HFFc6 (cell line): ENCODE measurements at regions not wholly inside any gene's neighbourhood (a gene's known extent, or its start where the extent isn't known, plus 50 kb on each side); places are given as distances from the start of the nearest gene placed in this dataset.
"Not testable (repeated sequence)": the region's sequence is repeated elsewhere in the genome, so short reads cannot be mapped to it uniquely, and the experiment has no call there.

Experiments
- DNase-seq: peaks from one replicate; pipeline ENCODE4 v3.0.0-alpha.2; 2018
- H3K27ac Mint-ChIP-seq: 2 replicates; pipeline ENCODE4 v1.8.0; 2020; ENCODE audit warnings: mild to moderate bottlenecking, mixed read lengths
- H3K27me3 Mint-ChIP-seq: 2 replicates; pipeline ENCODE4 v1.8.0; 2021; ENCODE audit warnings: mild to moderate bottlenecking, moderate library complexity, mixed read lengths; ENCODE audit not compliant: insufficient read depth
- H3K36me3 Mint-ChIP-seq: 2 replicates; pipeline ENCODE4 v1.8.0; 2021; ENCODE audit warnings: low read depth, mixed read lengths
- H3K4me1 Mint-ChIP-seq: 2 replicates; pipeline ENCODE4 v1.8.0; 2020; ENCODE audit warnings: low read depth, mixed read lengths
- H3K4me3 Mint-ChIP-seq: 2 replicates; pipeline ENCODE4 v1.8.0; 2020; ENCODE audit warnings: mild to moderate bottlenecking, moderate library complexity, mixed read lengths
- H3K9me3 Mint-ChIP-seq: 2 replicates; pipeline ENCODE4 v1.8.0; 2020; ENCODE audit warnings: mild to moderate bottlenecking, mixed read lengths
- CTCF ChIP-seq: fragments of 200-600 bp; sonication (generic); IDR thresholded peaks from 2 replicates; pipeline ENCODE4 v1.5.0; 2021; ENCODE audit warnings: antibody characterized with exemption, mild to moderate bottlenecking

GRCh38 chr13:25017808-25018728 is 77.9 kb upstream of the PABPC3 start:
- DNase-seq, H3K9me3 Mint-ChIP-seq, H3K27ac Mint-ChIP-seq, H3K4me3 Mint-ChIP-seq, H3K36me3 Mint-ChIP-seq, H3K4me1 Mint-ChIP-seq: not testable (repeated sequence)
- peaks cover 22% of the 10 kb centered on the region for H3K27me3 Mint-ChIP-seq

GRCh38 chr13:25018729-25019115 is 77.2 kb upstream of the PABPC3 start:
- Mint-ChIP-seq H3K27me3 (peaks cover 21% of the 10 kb centered on the region), H3K27ac (no peak overlapping the region), H3K36me3 (no peaks in the 10 kb centered on the region), H3K4me3 (no peak overlapping the region), H3K9me3 (no peaks in the 10 kb centered on the region), H3K4me1 (no peaks in the 10 kb centered on the region)
- TF ChIP-seq CTCF = no peak
- no peak for DNase-seq

GRCh38 chr13:25019741-25020140 is 76.2 kb upstream of the PABPC3 start:
- H3K27me3 Mint-ChIP-seq = peaks cover 23% of the 10 kb centered on the region
- not testable (repeated sequence) for H3K27ac Mint-ChIP-seq, H3K4me1 Mint-ChIP-seq, H3K9me3 Mint-ChIP-seq, H3K36me3 Mint-ChIP-seq, DNase-seq, H3K4me3 Mint-ChIP-seq

GRCh38 chr13:25024175-25024574 is 71.8 kb upstream of the PABPC3 start:
- Mint-ChIP-seq H3K4me1 (no peaks in the 10 kb centered on the region), H3K9me3 (no peaks in the 10 kb centered on the region), H3K4me3 (no peak overlapping the region), H3K27me3 (peaks cover 13% of the 10 kb centered on the region), H3K36me3 (no peaks in the 10 kb centered on the region), H3K27ac (no peak overlapping the region)
- no peak for DNase-seq
- TF ChIP-seq CTCF = no peak

GRCh38 chr13:25032160-25032559 is 63.8 kb upstream of the PABPC3 start:
- peaks cover 16% of the 10 kb centered on the region for H3K27me3 Mint-ChIP-seq
- H3K4me1 Mint-ChIP-seq = no peaks in the 10 kb centered on the region
- no peaks in the 10 kb centered on the region for H3K9me3 Mint-ChIP-seq

GRCh38 chr13:25034173-25034572 is 61.8 kb upstream of the PABPC3 start:
- no peak for DNase-seq
- H3K27me3 Mint-ChIP-seq = peaks cover 15% of the 10 kb centered on the region
- H3K4me3 Mint-ChIP-seq = no peak overlapping the region
- no peaks in the 10 kb centered on the region for H3K36me3 Mint-ChIP-seq
- no peak overlapping the region for H3K27ac Mint-ChIP-seq
- TF ChIP-seq CTCF = no peak
- no peaks in the 10 kb centered on the region for H3K9me3 Mint-ChIP-seq
- H3K4me1 Mint-ChIP-seq = no peaks in the 10 kb centered on the region

More at GRCh38 chr13:25032160-25032559, 63.8 kb upstream of the PABPC3 start:
- Mint-ChIP-seq H3K36me3 (no peaks in the 10 kb centered on the region), H3K4me3 (no peak overlapping the region), H3K27ac (no peak overlapping the region)
- DNase-seq = no peak
- no peak for TF ChIP-seq CTCF
